ENCODE measurements at regions not wholly inside any gene's neighbourhood (a gene's known extent, or its start where the extent isn't known, plus 50 kb on each side); places are given as distances from the start of the nearest gene placed in this dataset.

GRCh38 chr9:28409919-28410318 is 836.6 kb upstream of the C9orf72 start:
- TF ChIP-seq CTCF (IDR thresholded peaks at IDR 0.05; ENCODE audit: borderline replicate concordance) = no peak
- intact Hi-C loops (cut with micrococcal nuclease) = no loop called here
- Histone ChIP-seq H3K4me3 (no peak overlapping the region), H3K27ac (replicated peaks) (no peak overlapping the region), H3K4me1 (no peaks in the 10 kb centered on the region), H3K36me3 (no peaks in the 10 kb centered on the region), H3K9me3 (replicated peaks) (no peaks in the 10 kb centered on the region), H3K27me3 (ENCODE audit: low read depth) (no peaks in the 10 kb centered on the region)
- DNase-seq = no peak

- no peaks in the 10 kb centered on the region for H3K36me3 ChIP-seq
- no peak overlapping the region for H3K4me3 ChIP-seq
- intact Hi-C loops (cut with micrococcal nuclease) = no loop called here
- H3K4me1 ChIP-seq = no peaks in the 10 kb centered on the region
- DNase-seq = no peak
- H3K27ac ChIP-seq (replicated peaks) = no peak overlapping the region
- H3K27me3 ChIP-seq (ENCODE audit: low read depth) = no peaks in the 10 kb centered on the region
- TF ChIP-seq CTCF (IDR thresholded peaks at IDR 0.05; ENCODE audit: borderline replicate concordance) = no peak
- no peaks in the 10 kb centered on the region for H3K9me3 ChIP-seq (replicated peaks)
Observed at GRCh38 chr9:28410411-28410810, 837.1 kb upstream of the C9orf72 start.

- no peak for TF ChIP-seq CTCF (IDR thresholded peaks at IDR 0.05; ENCODE audit: borderline replicate concordance)
- no peak for DNase-seq
- intact Hi-C loops (cut with micrococcal nuclease) = no loop called here
- Histone ChIP-seq H3K4me1 (no peaks in the 10 kb centered on the region), H3K4me3 (no peak overlapping the region), H3K36me3 (no peaks in the 10 kb centered on the region), H3K9me3 (replicated peaks) (no peaks in the 10 kb centered on the region), H3K27me3 (ENCODE audit: low read depth) (no peaks in the 10 kb centered on the region), H3K27ac (replicated peaks) (no peak overlapping the region)
Observed at GRCh38 chr9:28413471-28413870, 840.2 kb upstream of the C9orf72 start.

GRCh38 chr9:28423255-28423654 is 850.0 kb upstream of the C9orf72 start:
- no peaks in the 10 kb centered on the region for H3K4me1 ChIP-seq
- no peak overlapping the region for H3K4me3 ChIP-seq
- H3K27ac ChIP-seq (replicated peaks) = no peak overlapping the region
- H3K9me3 ChIP-seq (replicated peaks) = no peaks in the 10 kb centered on the region
- TF ChIP-seq CTCF (IDR thresholded peaks at IDR 0.05; ENCODE audit: borderline replicate concordance) = no peak
- no peaks in the 10 kb centered on the region for H3K36me3 ChIP-seq
- intact Hi-C loops (cut with micrococcal nuclease) = no loop called here
- H3K27me3 ChIP-seq (ENCODE audit: low read depth) = no peaks in the 10 kb centered on the region
- DNase-seq = no peak

- DNase-seq = no peak
- H3K27me3 ChIP-seq (ENCODE audit: low read depth) = no peaks in the 10 kb centered on the region
- no peak overlapping the region for H3K4me3 ChIP-seq
- intact Hi-C loops (cut with micrococcal nuclease) = no loop called here
- no peaks in the 10 kb centered on the region for H3K36me3 ChIP-seq
- no peaks in the 10 kb centered on the region for H3K9me3 ChIP-seq (replicated peaks)
- H3K27ac ChIP-seq (replicated peaks) = no peak overlapping the region
- no peaks in the 10 kb centered on the region for H3K4me1 ChIP-seq
- TF ChIP-seq CTCF (IDR thresholded peaks at IDR 0.05; ENCODE audit: borderline replicate concordance) = no peak
Observed at GRCh38 chr9:28435456-28435855, 862.2 kb upstream of the C9orf72 start.

GRCh38 chr9:28439688-28440087 is 866.4 kb upstream of the C9orf72 start:
- peaks cover 23% of the 10 kb centered on the region for H3K9me3 ChIP-seq (replicated peaks)
- intact Hi-C loops (cut with micrococcal nuclease) = no loop called here
- DNase-seq = no peak
- TF ChIP-seq CTCF (IDR thresholded peaks at IDR 0.05; ENCODE audit: borderline replicate concordance) = no peak
- H3K4me1 ChIP-seq = no peaks in the 10 kb centered on the region
- no peaks in the 10 kb centered on the region for H3K36me3 ChIP-seq
- no peaks in the 10 kb centered on the region for H3K27me3 ChIP-seq (ENCODE audit: low read depth)
- H3K4me3 ChIP-seq = no peak overlapping the region
- H3K27ac ChIP-seq (replicated peaks) = no peak overlapping the region

All from left ventricle myocardium inferior (tissue), 1 donor.